Neural cell (in vitro differentiated cells): ENCODE measurements at regions not wholly inside any gene's neighbourhood (a gene's known extent, or its start where the extent isn't known, plus 50 kb on each side); places are given as distances from the start of the nearest gene placed in this dataset.

Source experiments
- H2AFZ ChIP-seq: fragments of 200-600, 300-800 bp; sonication (generic), shearing (Covaris generic); 2 replicates; pipeline ENCODE4 v1.6.0; 2014; ENCODE audit warnings: low read depth, mild to moderate bottlenecking, antibody characterized with exemption, low read length, moderate library complexity
- H3F3A ChIP-seq: fragments of 200-600 bp; shearing (Covaris generic); 2 replicates; pipeline ENCODE4 v1.6.1; 2016; ENCODE audit warnings: mild to moderate bottlenecking, moderate library complexity, mixed read lengths, antibody characterized with exemption, low read length; ENCODE audit not compliant: insufficient read depth, poor library complexity, severe bottlenecking
- H3K27ac ChIP-seq: fragments of 200-600, 300-800 bp; sonication (generic), shearing (Covaris generic); 2 replicates; pipeline ENCODE4 v1.5.1; 2014; ENCODE audit warnings: mild to moderate bottlenecking, low read length, moderate library complexity
- H3K27me3 ChIP-seq: fragments of 300-800, 200-600 bp; sonication (generic), shearing (Covaris generic); 2 replicates; pipeline ENCODE4 v1.6.0; 2014; ENCODE audit warnings: mild to moderate bottlenecking, low read depth, low read length, moderate library complexity; ENCODE audit not compliant: insufficient read depth
- H3K36me3 ChIP-seq: fragments of 300-800, 200-600 bp; sonication (generic), shearing (Covaris generic); 2 replicates; pipeline ENCODE4 v1.5.1; 2014; ENCODE audit warnings: mild to moderate bottlenecking, antibody characterized with exemption, low read length, moderate library complexity; ENCODE audit not compliant: insufficient read depth
- H3K4me2 ChIP-seq: fragments of 300-800, 200-600 bp; sonication (generic), shearing (Covaris generic); 2 replicates; pipeline ENCODE4 v1.6.0; 2014; ENCODE audit warnings: mild to moderate bottlenecking, low read length
- H3K4me3 ChIP-seq: fragments of 300-800, 200-600 bp; sonication (generic), shearing (Covaris generic); 2 replicates; pipeline ENCODE4 v1.5.1; 2014; ENCODE audit warnings: mild to moderate bottlenecking, low read length, moderate library complexity
- H3K79me2 ChIP-seq: fragments of 200-600 bp; shearing (Covaris generic); replicated peaks from 2 replicates; pipeline ENCODE4 v1.6.0; 2014; ENCODE audit warnings: mild to moderate bottlenecking, low read length, moderate library complexity; ENCODE audit not compliant: insufficient read depth
- H3K9ac ChIP-seq: fragments of 300-800, 200-600 bp; sonication (generic), shearing (Covaris generic); 2 replicates; pipeline ENCODE4 v1.6.1; 2016; ENCODE audit warnings: mild to moderate bottlenecking, low read length, mixed read lengths
- H3K9me2 ChIP-seq: fragments of 200-600 bp; shearing (Covaris generic); 2 replicates; pipeline ENCODE4 v1.6.1; 2016; ENCODE audit warnings: mild to moderate bottlenecking, low read length, mixed read lengths; ENCODE audit not compliant: insufficient read depth
- H3K9me3 ChIP-seq: fragments of 200-600, 300-800 bp; sonication (generic), shearing (Covaris generic); 2 replicates; pipeline ENCODE4 v1.6.1; 2016; ENCODE audit warnings: mild to moderate bottlenecking, mixed run types, low read length, moderate library complexity, mixed read lengths
- H4K20me1 ChIP-seq: fragments of 200-600 bp; shearing (Covaris generic); 2 replicates; pipeline ENCODE4 v1.6.1; 2016; ENCODE audit warnings: mild to moderate bottlenecking, mixed run types; ENCODE audit not compliant: insufficient read depth
- EP300 ChIP-seq: fragments of 450-650 bp; conservative IDR thresholded peaks from 2 replicates; pipeline ENCODE4 v1.6.1; 2014; ENCODE audit warnings: antibody characterized with exemption, mild to moderate bottlenecking, moderate library complexity; ENCODE audit not compliant: poor library complexity, severe bottlenecking
- EZH2 ChIP-seq: fragments of 200-600, 300-800 bp; shearing (Covaris generic), sonication (generic); IDR thresholded peaks from 2 replicates; pipeline ENCODE4 v1.6.1; 2014; ENCODE audit warnings: antibody characterized with exemption, low read length, borderline replicate concordance, mild to moderate bottlenecking; ENCODE audit not compliant: insufficient read depth, poor library complexity, severe bottlenecking
- MXI1 ChIP-seq: fragments of 450-650 bp; conservative IDR thresholded peaks from 2 replicates; pipeline ENCODE4 v1.6.1; 2014; ENCODE audit warnings: antibody characterized with exemption, mild to moderate bottlenecking; ENCODE audit not compliant: poor library complexity, severe bottlenecking
- POLR2AphosphoS5 ChIP-seq: IDR thresholded peaks from 2 replicates; pipeline ENCODE4 v1.6.1; 2012
- RAD21 ChIP-seq: fragments of 450-650 bp; conservative IDR thresholded peaks from 2 replicates; pipeline ENCODE4 v1.6.1; 2014; ENCODE audit warnings: antibody characterized with exemption, mild to moderate bottlenecking, moderate library complexity
- SMC3 ChIP-seq: fragments of 450-650 bp; conservative IDR thresholded peaks from 2 replicates; pipeline ENCODE4 v1.6.1; 2014; ENCODE audit warnings: antibody characterized with exemption, mild to moderate bottlenecking, moderate library complexity; ENCODE audit not compliant: poor library complexity
- TAF1 ChIP-seq: IDR thresholded peaks from 2 replicates; pipeline ENCODE4 v1.6.1; 2012; ENCODE audit warnings: low read depth
- TF ChIP-seq, protein P1 (sequence below): IDR thresholded peaks from 2 replicates; pipeline ENCODE4 v1.6.1; 2012; ENCODE audit warnings: borderline replicate concordance
- TF ChIP-seq, protein P2 (sequence below): fragments of 450-650 bp; IDR thresholded peaks from 2 replicates; pipeline ENCODE4 v1.5.1; 2014; ENCODE audit warnings: antibody characterized with exemption, mild to moderate bottlenecking, moderate library complexity; ENCODE audit not compliant: poor library complexity, severe bottlenecking

DNA sequence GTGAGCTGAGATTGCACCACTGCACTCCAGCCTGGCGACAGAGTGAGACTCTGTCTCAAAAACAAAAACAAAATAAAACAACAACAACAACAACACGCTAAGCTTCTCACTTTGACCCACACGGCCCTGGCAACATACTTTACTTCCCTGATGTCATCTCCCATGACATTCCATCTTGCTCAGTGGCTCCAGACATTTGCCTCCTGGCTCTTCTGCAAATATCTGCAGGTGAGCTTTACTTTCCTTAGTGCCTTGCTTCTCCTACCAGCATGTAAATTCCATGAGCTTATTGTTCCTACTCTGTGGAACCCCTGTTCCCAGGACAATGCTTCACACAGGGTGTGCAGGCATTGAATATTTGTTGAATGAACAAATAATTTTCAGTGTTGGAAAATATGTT, 205.6 kb upstream of the TMTC4 start:
- Histone ChIP-seq H3K36me3 (no peaks in the 10 kb centered on the region), H2AFZ (no peak overlapping the region), H3K4me3 (no peak overlapping the region), H3K79me2 (no peaks in the 10 kb centered on the region), H3K9me2 (no peaks in the 10 kb centered on the region), H3K27ac (no peak overlapping the region), H4K20me1 (no peaks in the 10 kb centered on the region), H3K27me3 (no peaks in the 10 kb centered on the region), H3K9me3 (peaks cover 6% of the 10 kb centered on the region), H3K4me2 (no peak overlapping the region), H3K9ac (no peak overlapping the region), H3F3A (no peaks in the 10 kb centered on the region)
- no peak for TF ChIP-seq SMC3
- TF ChIP-seq, protein P1, sequence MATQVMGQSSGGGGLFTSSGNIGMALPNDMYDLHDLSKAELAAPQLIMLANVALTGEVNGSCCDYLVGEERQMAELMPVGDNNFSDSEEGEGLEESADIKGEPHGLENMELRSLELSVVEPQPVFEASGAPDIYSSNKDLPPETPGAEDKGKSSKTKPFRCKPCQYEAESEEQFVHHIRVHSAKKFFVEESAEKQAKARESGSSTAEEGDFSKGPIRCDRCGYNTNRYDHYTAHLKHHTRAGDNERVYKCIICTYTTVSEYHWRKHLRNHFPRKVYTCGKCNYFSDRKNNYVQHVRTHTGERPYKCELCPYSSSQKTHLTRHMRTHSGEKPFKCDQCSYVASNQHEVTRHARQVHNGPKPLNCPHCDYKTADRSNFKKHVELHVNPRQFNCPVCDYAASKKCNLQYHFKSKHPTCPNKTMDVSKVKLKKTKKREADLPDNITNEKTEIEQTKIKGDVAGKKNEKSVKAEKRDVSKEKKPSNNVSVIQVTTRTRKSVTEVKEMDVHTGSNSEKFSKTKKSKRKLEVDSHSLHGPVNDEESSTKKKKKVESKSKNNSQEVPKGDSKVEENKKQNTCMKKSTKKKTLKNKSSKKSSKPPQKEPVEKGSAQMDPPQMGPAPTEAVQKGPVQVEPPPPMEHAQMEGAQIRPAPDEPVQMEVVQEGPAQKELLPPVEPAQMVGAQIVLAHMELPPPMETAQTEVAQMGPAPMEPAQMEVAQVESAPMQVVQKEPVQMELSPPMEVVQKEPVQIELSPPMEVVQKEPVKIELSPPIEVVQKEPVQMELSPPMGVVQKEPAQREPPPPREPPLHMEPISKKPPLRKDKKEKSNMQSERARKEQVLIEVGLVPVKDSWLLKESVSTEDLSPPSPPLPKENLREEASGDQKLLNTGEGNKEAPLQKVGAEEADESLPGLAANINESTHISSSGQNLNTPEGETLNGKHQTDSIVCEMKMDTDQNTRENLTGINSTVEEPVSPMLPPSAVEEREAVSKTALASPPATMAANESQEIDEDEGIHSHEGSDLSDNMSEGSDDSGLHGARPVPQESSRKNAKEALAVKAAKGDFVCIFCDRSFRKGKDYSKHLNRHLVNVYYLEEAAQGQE, result no peak
- TF ChIP-seq TAF1, result no peak
- TF ChIP-seq MXI1, result no peak
- TF ChIP-seq EZH2, result no peak
- no peak for TF ChIP-seq POLR2AphosphoS5
- TF ChIP-seq, protein P2, sequence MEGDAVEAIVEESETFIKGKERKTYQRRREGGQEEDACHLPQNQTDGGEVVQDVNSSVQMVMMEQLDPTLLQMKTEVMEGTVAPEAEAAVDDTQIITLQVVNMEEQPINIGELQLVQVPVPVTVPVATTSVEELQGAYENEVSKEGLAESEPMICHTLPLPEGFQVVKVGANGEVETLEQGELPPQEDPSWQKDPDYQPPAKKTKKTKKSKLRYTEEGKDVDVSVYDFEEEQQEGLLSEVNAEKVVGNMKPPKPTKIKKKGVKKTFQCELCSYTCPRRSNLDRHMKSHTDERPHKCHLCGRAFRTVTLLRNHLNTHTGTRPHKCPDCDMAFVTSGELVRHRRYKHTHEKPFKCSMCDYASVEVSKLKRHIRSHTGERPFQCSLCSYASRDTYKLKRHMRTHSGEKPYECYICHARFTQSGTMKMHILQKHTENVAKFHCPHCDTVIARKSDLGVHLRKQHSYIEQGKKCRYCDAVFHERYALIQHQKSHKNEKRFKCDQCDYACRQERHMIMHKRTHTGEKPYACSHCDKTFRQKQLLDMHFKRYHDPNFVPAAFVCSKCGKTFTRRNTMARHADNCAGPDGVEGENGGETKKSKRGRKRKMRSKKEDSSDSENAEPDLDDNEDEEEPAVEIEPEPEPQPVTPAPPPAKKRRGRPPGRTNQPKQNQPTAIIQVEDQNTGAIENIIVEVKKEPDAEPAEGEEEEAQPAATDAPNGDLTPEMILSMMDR, result no peak
- no peak for TF ChIP-seq RAD21
- no peak for TF ChIP-seq EP300

DNA sequence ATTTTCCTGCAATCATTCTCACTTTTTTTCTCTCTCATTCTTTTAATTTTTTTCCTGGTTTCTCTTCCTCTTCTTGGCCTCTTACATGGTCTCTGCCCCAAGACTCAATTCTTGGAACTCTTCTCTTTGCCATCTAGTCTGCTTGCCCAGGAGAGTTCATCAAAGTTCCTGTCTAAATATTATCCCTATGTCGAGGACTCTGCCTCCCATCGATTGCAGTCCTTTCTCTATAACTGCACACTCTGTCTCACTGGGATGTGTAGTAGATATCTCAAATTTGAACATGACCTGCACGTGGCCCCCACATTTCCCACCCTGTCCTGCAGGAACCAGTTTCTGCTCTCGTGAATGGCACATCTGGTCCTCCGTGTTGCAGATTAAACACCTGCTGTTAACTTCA, 204.7 kb upstream of the TMTC4 start:
- Histone ChIP-seq H3F3A (no peaks in the 10 kb centered on the region), H2AFZ (no peak overlapping the region), H3K79me2 (no peaks in the 10 kb centered on the region), H3K36me3 (no peaks in the 10 kb centered on the region), H3K9ac (no peak overlapping the region), H3K9me3 (peaks cover 6% of the 10 kb centered on the region), H4K20me1 (no peaks in the 10 kb centered on the region), H3K4me3 (no peak overlapping the region), H3K27me3 (no peaks in the 10 kb centered on the region), H3K27ac (no peak overlapping the region), H3K4me2 (no peak overlapping the region), H3K9me2 (no peaks in the 10 kb centered on the region)
- TF ChIP-seq RAD21 (no peak), SMC3 (no peak), TAF1 (no peak), EZH2 (no peak), POLR2AphosphoS5 (no peak), EP300 (no peak), MXI1 (no peak)
- TF ChIP-seq, protein P1, result no peak
- TF ChIP-seq, protein P2, result no peak
